A549 (cell line): ENCODE measurements at regions not wholly inside any gene's neighbourhood (a gene's known extent, or its start where the extent isn't known, plus 50 kb on each side); places are given as distances from the start of the nearest gene placed in this dataset.

ENCODE experiments used
- ATAC-seq, 2 experiments: fragments of 200-7000 bp in 1 of 2; fragments of >200 bp in 1 of 2; cut with Nextera tagmentation in 1 of 2; cut with Tn5 transposase in 1 of 2; 3 replicates each; pipeline versions ENCODE4 v1.8.0 to v1.9.1; 2018 to 2020; ENCODE audit warnings: mild to moderate bottlenecking in 1 of 2, moderate library complexity in 1 of 2
- CTCF ChIA-PET: fragments of 300-600 bp; sonication (Branson Sonifier 250); formaldehyde crosslinking; extraction: SDS; loops from one replicate; lab custom pipeline; 2021; ENCODE audit warnings: antibody characterized with exemption, inconsistent platforms; lab: Yijun Ruan, JAX
- POLR2A ChIA-PET: fragments of 350-600 bp; formaldehyde crosslinking; extraction: SDS; loops from one replicate; lab custom pipeline; 2021; ENCODE audit warnings: antibody characterized with exemption, inconsistent platforms; lab: Yijun Ruan, JAX
- DNase-seq, 2 experiments: peaks; one replicate each; pipeline versions ENCODE4 v3.0.0 to v3.0.0-alpha.2; 2011 to 2016; ENCODE audit warnings: low read depth in 1 of 2, low spot score in 1 of 2
- FAIRE-seq: peaks from 2 replicates; lab custom pipeline; 2011; peaks lifted over from hg19 to GRCh38; lab: Jason Lieb, UNC
- H3K27ac ChIP-seq, 2 experiments: fragments of >200 bp; sonication (Bioruptor Twin); formaldehyde crosslinking; 3 replicates each; pipeline ENCODE4 v1.5.1; 2016 to 2017
- H3K4me1 ChIP-seq: fragments of >200 bp; sonication (Bioruptor Twin); formaldehyde crosslinking; 3 replicates; pipeline ENCODE4 v1.6.1; 2016
- H3K4me2 ChIP-seq: fragments of >200 bp; sonication (Bioruptor Twin); formaldehyde crosslinking; 3 replicates; pipeline ENCODE4 v1.6.1; 2016
- H3K4me3 ChIP-seq: fragments of >200 bp; sonication (Bioruptor Twin); formaldehyde crosslinking; 3 replicates; pipeline ENCODE4 v1.5.1; 2016
- H3K9me3 ChIP-seq: fragments of >200 bp; sonication (Bioruptor Twin); formaldehyde crosslinking; 3 replicates; pipeline ENCODE4 v1.6.1; 2016
- BHLHE40 ChIP-seq: IDR thresholded peaks from 2 replicates; pipeline ENCODE4 v1.6.1; 2012; ENCODE audit warnings: low read depth, low read length, inconsistent platforms
- CBX8 ChIP-seq: fragments of 200-600 bp; sonication (generic); IDR thresholded peaks from 2 replicates; pipeline ENCODE4 v1.6.1; 2016
- CHD4 ChIP-seq: fragments of 200-600 bp; sonication (generic); IDR thresholded peaks from 2 replicates; pipeline ENCODE4 v1.6.1; 2016; ENCODE audit warnings: antibody characterized with exemption, mild to moderate bottlenecking, borderline replicate concordance
- EHF ChIP-seq: fragments of 250-450 bp; sonication (Bioruptor Pico); IDR thresholded peaks from 2 replicates; pipeline ENCODE4 v1.5.0; 2020; ENCODE audit warnings: mild to moderate bottlenecking
- FOSB ChIP-seq: fragments of 250-450 bp; sonication (Bioruptor Pico); IDR thresholded peaks from 2 replicates; pipeline ENCODE4 v1.5.0; 2020; ENCODE audit warnings: mild to moderate bottlenecking, moderate library complexity
- FOSL2 ChIP-seq, 2 experiments: fragments of 450-650 bp in 1 of 2; fragments of >200 bp in 1 of 2; sonication (Bioruptor Twin) in 1 of 2; formaldehyde crosslinking; IDR thresholded peaks; 2 replicates each; pipeline versions ENCODE4 v1.5.0 to v1.6.1; 2016 to 2020; ENCODE audit warnings: mild to moderate bottlenecking in 1 of 2, moderate library complexity in 1 of 2
- HOXB13 ChIP-seq: fragments of 250-450 bp; sonication (Bioruptor Pico); IDR thresholded peaks from 2 replicates; pipeline ENCODE4 v1.5.0; 2020; ENCODE audit warnings: low read depth, mild to moderate bottlenecking, moderate library complexity
- JUN ChIP-seq, 2 experiments: fragments of >200 bp; sonication (Bioruptor Twin); formaldehyde crosslinking; IDR thresholded peaks; 2 replicates in 1 of 2; 3 replicates in 1 of 2; pipeline ENCODE4 v1.6.1; 2016 to 2017
- JUNB ChIP-seq: fragments of >200 bp; sonication (Bioruptor Twin); formaldehyde crosslinking; IDR thresholded peaks from 2 replicates; pipeline ENCODE4 v1.6.1; 2016
- KDM1A ChIP-seq: fragments of 200-600 bp; sonication (generic); IDR thresholded peaks from 2 replicates; pipeline ENCODE4 v1.6.1; 2016; ENCODE audit warnings: low read depth, mild to moderate bottlenecking
- KDM5A ChIP-seq: fragments of 200-600 bp; sonication (generic); IDR thresholded peaks from 2 replicates; pipeline ENCODE4 v1.6.1; 2016; ENCODE audit warnings: antibody characterized with exemption, mild to moderate bottlenecking
- MAZ ChIP-seq: fragments of 150-350 bp; IDR thresholded peaks from 2 replicates; pipeline ENCODE4 v1.6.1; 2014; ENCODE audit warnings: antibody characterized with exemption, low read depth, low read length, borderline replicate concordance
- MYC ChIP-seq: IDR thresholded peaks from 2 replicates; pipeline ENCODE4 v1.6.1; 2012; ENCODE audit warnings: mild to moderate bottlenecking, inconsistent platforms, low read length, improper control_type of control experiment, borderline replicate concordance
- NFE2L2 ChIP-seq: fragments of 150-350 bp; conservative IDR thresholded peaks from 2 replicates; pipeline ENCODE4 v1.6.1; 2014; ENCODE audit warnings: low read length
- NPAS2 ChIP-seq: fragments of 250-450 bp; sonication (Bioruptor Pico); IDR thresholded peaks from 2 replicates; pipeline ENCODE4 v1.8.0; 2022; ENCODE audit warnings: mild to moderate bottlenecking, moderate library complexity, borderline replicate concordance
- NR3C1 ChIP-seq: fragments of >200 bp; sonication (Bioruptor Twin); formaldehyde crosslinking; IDR thresholded peaks from 3 replicates; pipeline ENCODE4 v1.6.1; 2017
- POLR2A ChIP-seq: IDR thresholded peaks from 2 replicates; pipeline ENCODE4 v1.6.1; 2012; ENCODE audit warnings: mild to moderate bottlenecking, low read length
- RFX5 ChIP-seq: fragments of 450-650 bp; IDR thresholded peaks from 2 replicates; pipeline ENCODE4 v1.7.1; 2014; ENCODE audit warnings: antibody characterized with exemption, mild to moderate bottlenecking, moderate library complexity
- SMC3 ChIP-seq: fragments of >200 bp; sonication (Bioruptor Twin); formaldehyde crosslinking; IDR thresholded peaks from 3 replicates; pipeline ENCODE4 v1.6.1; 2018; ENCODE audit warnings: inconsistent platforms
- WGBS: methylation state at CpG from one replicate; pipeline ENCODE4 v1.1.6; 2017; ENCODE audit errors: missing lambda C conversion rate; 5-methylcytosine and 5-hydroxymethylcytosine counted together
- TF ChIP-seq, protein P1 (sequence below): fragments of >200 bp; sonication (Bioruptor Twin); formaldehyde crosslinking; IDR thresholded peaks from 3 replicates; pipeline ENCODE4 v1.5.1; 2016
- TF ChIP-seq, protein P2 (sequence below): IDR thresholded peaks from 2 replicates; pipeline ENCODE4 v1.6.1; 2012
- TF ChIP-seq, protein P3 (sequence below): fragments of 200-600 bp; sonication (generic); IDR thresholded peaks from 2 replicates; pipeline ENCODE4 v1.6.1; 2016; ENCODE audit warnings: antibody characterized with exemption, mild to moderate bottlenecking, moderate library complexity
- TF ChIP-seq, protein P4 (sequence below): IDR thresholded peaks from 2 replicates; pipeline ENCODE4 v1.6.1; 2012; ENCODE audit warnings: low read depth, borderline replicate concordance

DNA sequence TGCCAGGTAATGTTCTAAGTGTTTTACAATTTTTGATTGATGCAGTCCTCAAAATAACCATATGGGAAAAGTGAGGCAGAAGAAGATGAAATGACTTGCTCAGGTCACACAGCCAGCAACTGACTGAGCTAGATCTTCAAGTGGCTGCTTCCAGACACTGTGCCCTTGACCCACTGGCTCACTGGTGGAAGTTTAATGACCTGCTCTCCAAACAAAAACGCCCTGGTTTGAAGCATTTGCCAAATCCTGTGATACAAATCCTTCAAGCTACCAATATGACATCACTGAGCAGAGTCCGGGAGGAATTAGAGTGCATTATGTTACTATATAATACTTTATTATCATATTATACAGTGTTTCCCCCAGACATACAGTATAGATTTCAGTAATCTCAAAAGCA, 459.4 kb downstream of the GADD45G start (continued):
- TF ChIP-seq KDM1A (no peak), JUNB (no peak), CBX8 (no peak), SMC3 (no peak), NR3C1 (no peak), FOSL2 (IDR thresholded peaks at IDR 0.05) (no peak), FOSL2 (CRISPR knock-in tag; IDR thresholded peaks at IDR 0.05) (no peak)
- TF ChIP-seq, protein P1, sequence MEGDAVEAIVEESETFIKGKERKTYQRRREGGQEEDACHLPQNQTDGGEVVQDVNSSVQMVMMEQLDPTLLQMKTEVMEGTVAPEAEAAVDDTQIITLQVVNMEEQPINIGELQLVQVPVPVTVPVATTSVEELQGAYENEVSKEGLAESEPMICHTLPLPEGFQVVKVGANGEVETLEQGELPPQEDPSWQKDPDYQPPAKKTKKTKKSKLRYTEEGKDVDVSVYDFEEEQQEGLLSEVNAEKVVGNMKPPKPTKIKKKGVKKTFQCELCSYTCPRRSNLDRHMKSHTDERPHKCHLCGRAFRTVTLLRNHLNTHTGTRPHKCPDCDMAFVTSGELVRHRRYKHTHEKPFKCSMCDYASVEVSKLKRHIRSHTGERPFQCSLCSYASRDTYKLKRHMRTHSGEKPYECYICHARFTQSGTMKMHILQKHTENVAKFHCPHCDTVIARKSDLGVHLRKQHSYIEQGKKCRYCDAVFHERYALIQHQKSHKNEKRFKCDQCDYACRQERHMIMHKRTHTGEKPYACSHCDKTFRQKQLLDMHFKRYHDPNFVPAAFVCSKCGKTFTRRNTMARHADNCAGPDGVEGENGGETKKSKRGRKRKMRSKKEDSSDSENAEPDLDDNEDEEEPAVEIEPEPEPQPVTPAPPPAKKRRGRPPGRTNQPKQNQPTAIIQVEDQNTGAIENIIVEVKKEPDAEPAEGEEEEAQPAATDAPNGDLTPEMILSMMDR = no peak

DNA sequence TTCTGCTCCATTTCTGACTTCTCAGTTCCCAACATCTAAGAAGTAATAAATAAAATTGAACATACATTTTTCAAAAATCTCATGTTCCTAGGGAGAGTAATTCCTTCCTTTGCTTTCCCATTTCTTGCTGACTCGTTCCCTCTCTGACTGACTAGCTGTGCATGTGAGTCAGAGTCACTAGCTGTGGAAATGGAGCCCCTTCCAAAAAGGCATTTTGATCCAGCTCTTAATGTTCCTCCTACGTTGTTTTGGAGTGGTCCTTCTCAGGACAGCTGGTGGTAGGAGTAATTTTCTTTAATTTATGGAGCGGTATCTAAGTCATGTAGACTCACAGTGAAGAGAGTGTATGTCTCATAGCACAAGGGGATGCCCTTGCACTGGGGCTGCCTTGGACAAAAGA, 460.2 kb downstream of the GADD45G start:
- Histone ChIP-seq H3K4me1 (no peaks in the 10 kb centered on the region), H3K27ac (no peak overlapping the region), H3K9me3 (no peaks in the 10 kb centered on the region), H3K4me2 (no peak overlapping the region), H3K4me3 (no peak overlapping the region)
- FAIRE-seq (no peak), DNase-seq (no peak), ATAC-seq (no peak)
- TF ChIP-seq MAZ (no peak), KDM1A (no peak), CBX8 (no peak), NR3C1 (no peak), CHD4 (no peak), SMC3 (no peak), MYC (no peak), BHLHE40 (no peak), NFE2L2 (no peak)
- TF ChIP-seq, protein P2, sequence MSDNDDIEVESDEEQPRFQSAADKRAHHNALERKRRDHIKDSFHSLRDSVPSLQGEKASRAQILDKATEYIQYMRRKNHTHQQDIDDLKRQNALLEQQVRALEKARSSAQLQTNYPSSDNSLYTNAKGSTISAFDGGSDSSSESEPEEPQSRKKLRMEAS = no peak
- TF ChIP-seq, protein P3, sequence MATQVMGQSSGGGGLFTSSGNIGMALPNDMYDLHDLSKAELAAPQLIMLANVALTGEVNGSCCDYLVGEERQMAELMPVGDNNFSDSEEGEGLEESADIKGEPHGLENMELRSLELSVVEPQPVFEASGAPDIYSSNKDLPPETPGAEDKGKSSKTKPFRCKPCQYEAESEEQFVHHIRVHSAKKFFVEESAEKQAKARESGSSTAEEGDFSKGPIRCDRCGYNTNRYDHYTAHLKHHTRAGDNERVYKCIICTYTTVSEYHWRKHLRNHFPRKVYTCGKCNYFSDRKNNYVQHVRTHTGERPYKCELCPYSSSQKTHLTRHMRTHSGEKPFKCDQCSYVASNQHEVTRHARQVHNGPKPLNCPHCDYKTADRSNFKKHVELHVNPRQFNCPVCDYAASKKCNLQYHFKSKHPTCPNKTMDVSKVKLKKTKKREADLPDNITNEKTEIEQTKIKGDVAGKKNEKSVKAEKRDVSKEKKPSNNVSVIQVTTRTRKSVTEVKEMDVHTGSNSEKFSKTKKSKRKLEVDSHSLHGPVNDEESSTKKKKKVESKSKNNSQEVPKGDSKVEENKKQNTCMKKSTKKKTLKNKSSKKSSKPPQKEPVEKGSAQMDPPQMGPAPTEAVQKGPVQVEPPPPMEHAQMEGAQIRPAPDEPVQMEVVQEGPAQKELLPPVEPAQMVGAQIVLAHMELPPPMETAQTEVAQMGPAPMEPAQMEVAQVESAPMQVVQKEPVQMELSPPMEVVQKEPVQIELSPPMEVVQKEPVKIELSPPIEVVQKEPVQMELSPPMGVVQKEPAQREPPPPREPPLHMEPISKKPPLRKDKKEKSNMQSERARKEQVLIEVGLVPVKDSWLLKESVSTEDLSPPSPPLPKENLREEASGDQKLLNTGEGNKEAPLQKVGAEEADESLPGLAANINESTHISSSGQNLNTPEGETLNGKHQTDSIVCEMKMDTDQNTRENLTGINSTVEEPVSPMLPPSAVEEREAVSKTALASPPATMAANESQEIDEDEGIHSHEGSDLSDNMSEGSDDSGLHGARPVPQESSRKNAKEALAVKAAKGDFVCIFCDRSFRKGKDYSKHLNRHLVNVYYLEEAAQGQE = no peak
- TF ChIP-seq, protein P1 = no peak
- ChIA-PET CTCF (interaction anchor here (2.3 kb wide), 1 partner anchor 463 kb away, joined by 7 read pairs; no protein-coding TSS in a partner anchor), POLR2A (no interaction called here)
- 54% methylated on average over 3 of the region's 3 CpGs for WGBS

DNA sequence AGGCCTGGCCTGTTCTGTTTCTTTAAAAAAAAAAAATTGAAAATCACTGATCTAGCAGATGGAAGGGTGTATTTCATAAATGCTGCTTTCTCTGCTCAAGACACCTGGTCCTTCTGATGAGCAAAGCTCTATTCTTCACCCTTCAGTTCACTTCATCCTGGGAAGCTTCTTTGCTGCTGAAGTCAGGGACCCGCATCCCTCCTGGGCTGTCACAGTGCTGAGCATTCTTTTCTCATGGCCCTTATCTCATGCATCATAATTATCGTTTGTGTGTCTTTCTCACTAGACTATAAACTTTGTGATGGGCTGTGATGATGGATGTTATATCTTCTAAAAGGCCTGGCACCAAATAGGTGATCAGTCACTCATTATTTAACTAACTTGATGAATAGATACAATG, 461.0 kb downstream of the GADD45G start:
- H3K4me3 ChIP-seq = no peak overlapping the region
- no peak overlapping the region for H3K4me2 ChIP-seq
- ChIA-PET POLR2A (no interaction called here), CTCF (interaction anchor here (0.6 to 2.3 kb wide), 4 partner anchors 130 to 1331 kb away, joined by 3 to 7 read pairs (median 6); no protein-coding TSS in a partner anchor)
- DNase-seq = no peak
- no peaks in the 10 kb centered on the region for H3K9me3 ChIP-seq
- no peak for ATAC-seq
- no peak for FAIRE-seq
- H3K27ac ChIP-seq = no peak overlapping the region
- 86% methylated on average over 2 of the region's 2 CpGs for WGBS
- TF ChIP-seq, protein P4, sequence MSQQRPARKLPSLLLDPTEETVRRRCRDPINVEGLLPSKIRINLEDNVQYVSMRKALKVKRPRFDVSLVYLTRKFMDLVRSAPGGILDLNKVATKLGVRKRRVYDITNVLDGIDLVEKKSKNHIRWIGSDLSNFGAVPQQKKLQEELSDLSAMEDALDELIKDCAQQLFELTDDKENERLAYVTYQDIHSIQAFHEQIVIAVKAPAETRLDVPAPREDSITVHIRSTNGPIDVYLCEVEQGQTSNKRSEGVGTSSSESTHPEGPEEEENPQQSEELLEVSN = no peak
- TF ChIP-seq KDM5A (no peak), HOXB13 (CRISPR knock-in tag) (no peak), JUN (IDR thresholded peaks at IDR 0.05) (no peak), SMC3 (no peak), RFX5 (no peak), NFE2L2 (no peak), POLR2A (no peak), NPAS2 (CRISPR knock-in tag) (no peak), FOSB (CRISPR knock-in tag) (no peak), JUNB (no peak), EHF (no peak)
- H3K4me1 ChIP-seq = no peaks in the 10 kb centered on the region
